Skeletal muscle satellite cell (primary cell): ENCODE measurements at regions not wholly inside any gene's neighbourhood (a gene's known extent, or its start where the extent isn't known, plus 50 kb on each side); places are given as distances from the start of the nearest gene placed in this dataset.

Experiments
- H3K27me3 ChIP-seq: 2 replicates; pipeline ENCODE4 v1.7.0; 2013; ENCODE audit warnings: low read length; ENCODE audit not compliant: control insufficient read depth, insufficient read depth
- H3K36me3 ChIP-seq: 2 replicates; pipeline ENCODE4 v1.7.0; 2013; ENCODE audit warnings: mild to moderate bottlenecking, control low read depth, low read length; ENCODE audit not compliant: insufficient read depth
- H3K4me1 ChIP-seq: 2 replicates; pipeline ENCODE4 v1.7.0; 2013; ENCODE audit warnings: low read length; ENCODE audit not compliant: control insufficient read depth, insufficient read depth
- H3K4me2 ChIP-seq: 2 replicates; pipeline ENCODE4 v1.7.0; 2013; ENCODE audit warnings: mild to moderate bottlenecking, low read length
- H3K4me3 ChIP-seq: 2 replicates; pipeline ENCODE4 v1.7.0; 2013; ENCODE audit warnings: low read length
- H3K9ac ChIP-seq: 2 replicates; pipeline ENCODE4 v1.7.0; 2013; ENCODE audit warnings: mild to moderate bottlenecking, low read depth, low read length, moderate library complexity
- H3K9me3 ChIP-seq: replicated peaks from 2 replicates; pipeline ENCODE4 v1.7.0; 2013; ENCODE audit warnings: mild to moderate bottlenecking, control low read depth, low read length

DNA sequence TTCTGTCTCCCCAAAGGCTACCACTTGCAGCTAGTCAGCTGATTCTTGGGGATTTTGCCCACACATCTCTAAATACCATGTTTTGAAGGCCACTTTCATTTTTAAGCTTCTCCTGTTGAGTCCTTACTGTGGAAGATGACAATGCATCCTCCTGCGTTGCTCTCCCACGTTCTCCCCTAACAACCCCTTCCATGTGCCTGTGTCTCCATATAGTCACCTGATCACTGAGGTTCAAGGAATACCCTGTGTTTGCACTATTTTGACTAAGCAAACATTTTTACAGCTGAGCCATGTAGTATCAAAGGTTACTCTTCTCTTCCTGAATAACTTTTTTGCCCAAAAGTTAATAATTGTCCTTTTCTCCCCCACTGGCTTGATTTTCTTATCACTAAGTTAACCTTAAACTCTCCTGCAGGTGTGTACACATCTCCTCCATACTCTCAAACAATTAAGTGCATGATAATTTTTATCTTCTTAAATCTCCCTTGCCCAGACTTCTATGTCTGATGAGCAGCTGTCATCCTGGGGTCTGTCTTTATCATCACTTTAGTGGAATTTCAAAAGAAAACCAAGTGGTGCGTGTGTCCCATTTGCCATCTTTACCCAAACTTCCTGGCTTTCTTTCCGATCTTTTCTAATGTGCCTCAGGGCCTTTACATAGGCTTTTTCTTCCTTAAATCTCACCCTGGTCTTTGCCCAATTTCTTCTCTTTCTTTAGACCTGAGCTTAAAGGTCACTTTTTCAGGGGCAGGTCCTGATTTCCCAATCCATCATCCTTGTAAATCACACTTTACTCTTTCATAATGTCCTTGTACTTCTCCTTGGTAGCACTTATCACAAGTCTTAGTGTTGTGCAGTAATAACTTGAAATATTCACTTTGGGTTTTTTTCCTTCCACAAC lies 85.2 kb upstream of the SPATS2L start:
- H3K9me3 ChIP-seq = no peaks in the 10 kb centered on the region
- no peaks in the 10 kb centered on the region for H3K36me3 ChIP-seq
- no peak overlapping the region for H3K4me3 ChIP-seq
- no peaks in the 10 kb centered on the region for H3K27me3 ChIP-seq
- H3K4me2 ChIP-seq = no peak overlapping the region
- peaks cover 7% of the 10 kb centered on the region for H3K4me1 ChIP-seq
- no peak overlapping the region for H3K9ac ChIP-seq

- H3K9me3 ChIP-seq = no peaks in the 10 kb centered on the region
- H3K4me1 ChIP-seq = peaks cover 7% of the 10 kb centered on the region
- H3K4me2 ChIP-seq = no peak overlapping the region
- H3K36me3 ChIP-seq = no peaks in the 10 kb centered on the region
- H3K27me3 ChIP-seq = no peaks in the 10 kb centered on the region
- H3K4me3 ChIP-seq = no peak overlapping the region
- no peak overlapping the region for H3K9ac ChIP-seq
Observed at GRCh38 chr2:200222791-200223190, 83.7 kb upstream of the SPATS2L start.

- H3K4me2 ChIP-seq = no peak overlapping the region
- H3K36me3 ChIP-seq = no peaks in the 10 kb centered on the region
- no peak overlapping the region for H3K9ac ChIP-seq
- no peaks in the 10 kb centered on the region for H3K27me3 ChIP-seq
- peaks cover 7% of the 10 kb centered on the region for H3K4me1 ChIP-seq
- H3K9me3 ChIP-seq = no peaks in the 10 kb centered on the region
- no peak overlapping the region for H3K4me3 ChIP-seq
Observed at GRCh38 chr2:200223205-200223784, 83.2 kb upstream of the SPATS2L start.

DNA sequence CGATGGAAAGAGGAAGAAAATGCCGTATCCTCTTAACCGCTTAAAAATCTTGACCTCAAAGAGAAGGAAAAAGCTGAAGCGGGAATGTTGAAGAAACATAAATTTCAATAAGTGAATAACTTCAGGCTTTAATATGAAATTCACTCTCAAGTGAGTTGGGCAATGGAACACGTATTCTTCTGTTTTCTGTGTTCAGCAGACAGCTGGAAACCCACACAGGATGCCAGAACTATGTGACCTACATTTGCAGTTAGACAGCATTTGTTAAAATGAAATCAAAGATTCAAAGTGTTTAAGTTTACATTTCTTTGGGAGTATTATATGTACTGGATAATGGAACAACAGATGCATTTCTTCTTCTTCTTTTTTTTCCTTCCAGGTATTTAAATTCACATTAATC lies 80.5 kb upstream of the SPATS2L start:
- no peaks in the 10 kb centered on the region for H3K27me3 ChIP-seq
- peaks cover 7% of the 10 kb centered on the region for H3K4me1 ChIP-seq
- H3K4me2 ChIP-seq = no peak overlapping the region
- no peaks in the 10 kb centered on the region for H3K36me3 ChIP-seq
- no peaks in the 10 kb centered on the region for H3K9me3 ChIP-seq
- H3K9ac ChIP-seq = no peak overlapping the region
- H3K4me3 ChIP-seq = no peak overlapping the region

DNA sequence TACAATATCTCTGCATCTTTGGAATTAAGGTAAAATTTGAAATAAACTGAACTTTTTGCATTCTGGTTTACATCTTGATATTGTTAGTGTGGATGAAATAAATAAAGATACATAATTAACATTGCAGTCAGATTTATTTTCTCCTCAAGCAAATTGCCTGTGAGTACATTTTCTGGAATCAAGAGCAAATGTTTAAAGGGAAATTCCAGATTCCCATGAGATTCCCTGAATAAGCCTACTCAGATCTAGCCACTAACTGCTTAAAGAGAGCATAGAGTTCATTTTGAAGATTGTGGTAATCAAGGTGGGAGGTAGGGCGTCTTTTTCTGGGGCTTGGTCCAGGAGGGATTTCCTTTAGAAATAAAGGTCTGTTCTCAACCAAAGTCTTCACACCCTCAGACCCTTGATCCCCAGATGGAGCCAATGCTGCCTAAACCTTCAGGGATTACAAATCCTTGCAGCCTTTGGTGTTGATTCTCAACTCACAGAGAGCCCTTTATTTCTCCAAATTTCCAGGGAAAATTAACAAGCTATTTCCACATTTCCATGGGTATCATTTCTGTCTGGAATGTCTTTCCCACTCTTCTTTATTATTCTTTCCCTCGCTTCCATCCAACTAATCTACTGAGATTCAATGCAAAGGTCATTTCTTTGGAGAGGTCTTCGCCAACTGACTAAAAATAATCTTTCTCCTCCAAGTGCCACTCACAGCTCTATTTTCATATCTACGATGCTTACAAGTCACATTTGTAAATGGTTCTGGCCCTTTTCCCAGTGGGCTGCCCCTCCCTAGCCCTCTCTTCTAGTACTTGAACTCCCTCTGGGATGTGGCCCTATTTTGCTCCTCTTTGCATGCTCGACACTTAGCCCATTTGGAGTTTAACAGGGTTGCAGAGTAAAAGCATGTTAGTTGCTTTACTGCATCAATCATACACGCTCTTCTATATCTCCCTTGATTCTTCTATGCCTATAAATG lies 79.8 kb upstream of the SPATS2L start:
- peaks cover 7% of the 10 kb centered on the region for H3K4me1 ChIP-seq
- H3K4me2 ChIP-seq = no peak overlapping the region
- H3K9me3 ChIP-seq = no peaks in the 10 kb centered on the region
- no peak overlapping the region for H3K9ac ChIP-seq
- H3K36me3 ChIP-seq = no peaks in the 10 kb centered on the region
- H3K27me3 ChIP-seq = no peaks in the 10 kb centered on the region
- no peak overlapping the region for H3K4me3 ChIP-seq

- Histone ChIP-seq H3K27me3 (no peaks in the 10 kb centered on the region), H3K36me3 (no peaks in the 10 kb centered on the region), H3K9me3 (no peaks in the 10 kb centered on the region), H3K9ac (no peak overlapping the region), H3K4me3 (no peak overlapping the region), H3K4me2 (no peak overlapping the region), H3K4me1 (no peaks in the 10 kb centered on the region)
Observed at GRCh38 chr2:200230716-200231115, 75.8 kb upstream of the SPATS2L start.

GRCh38 chr2:200235533-200235932 lies 71.0 kb upstream of the SPATS2L start:
- Histone ChIP-seq H3K9me3 (no peaks in the 10 kb centered on the region), H3K36me3 (no peaks in the 10 kb centered on the region), H3K9ac (no peak overlapping the region), H3K4me1 (no peaks in the 10 kb centered on the region), H3K4me3 (no peak overlapping the region), H3K27me3 (no peaks in the 10 kb centered on the region), H3K4me2 (no peak overlapping the region)

- H3K36me3 ChIP-seq = no peaks in the 10 kb centered on the region
- H3K9me3 ChIP-seq = no peaks in the 10 kb centered on the region
- no peaks in the 10 kb centered on the region for H3K27me3 ChIP-seq
- H3K4me2 ChIP-seq = no peak overlapping the region
- H3K4me1 ChIP-seq = no peaks in the 10 kb centered on the region
- H3K9ac ChIP-seq = no peak overlapping the region
- H3K4me3 ChIP-seq = no peak overlapping the region
Observed at GRCh38 chr2:200239216-200239615, 67.3 kb upstream of the SPATS2L start.

DNA sequence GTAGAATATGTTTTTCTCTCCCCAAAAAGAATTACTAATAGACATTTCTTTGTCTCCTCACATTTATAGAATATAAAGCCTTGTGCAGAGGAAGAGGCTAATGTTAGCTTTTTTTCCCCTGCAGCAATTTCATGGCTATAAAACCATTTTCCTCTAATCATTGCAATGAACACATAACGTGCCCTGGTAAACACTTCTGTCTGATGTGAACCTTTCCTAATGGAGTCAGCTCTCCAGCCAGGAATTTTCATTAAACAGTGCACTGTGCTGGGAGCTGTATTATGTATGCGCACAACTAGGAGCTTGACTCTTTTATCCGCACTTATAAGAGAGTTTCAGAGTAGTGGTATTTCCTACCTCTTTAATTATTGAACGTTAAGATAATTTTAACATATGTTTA lies 63.9 kb upstream of the SPATS2L start:
- no peaks in the 10 kb centered on the region for H3K36me3 ChIP-seq
- no peaks in the 10 kb centered on the region for H3K27me3 ChIP-seq
- H3K4me2 ChIP-seq = no peak overlapping the region
- H3K9ac ChIP-seq = no peak overlapping the region
- H3K9me3 ChIP-seq = no peaks in the 10 kb centered on the region
- H3K4me1 ChIP-seq = peaks cover 4% of the 10 kb centered on the region
- H3K4me3 ChIP-seq = no peak overlapping the region

GRCh38 chr2:200243441-200243840 lies 63.1 kb upstream of the SPATS2L start:
- Histone ChIP-seq H3K9me3 (no peaks in the 10 kb centered on the region), H3K9ac (no peak overlapping the region), H3K4me1 (peaks cover 9% of the 10 kb centered on the region), H3K27me3 (no peaks in the 10 kb centered on the region), H3K4me2 (no peak overlapping the region), H3K4me3 (no peak overlapping the region), H3K36me3 (no peaks in the 10 kb centered on the region)

GRCh38 chr2:200244111-200244510 lies 62.4 kb upstream of the SPATS2L start:
- H3K9ac ChIP-seq = no peak overlapping the region
- no peaks in the 10 kb centered on the region for H3K9me3 ChIP-seq
- H3K4me3 ChIP-seq = no peak overlapping the region
- no peak overlapping the region for H3K4me2 ChIP-seq
- H3K27me3 ChIP-seq = no peaks in the 10 kb centered on the region
- H3K36me3 ChIP-seq = no peaks in the 10 kb centered on the region
- H3K4me1 ChIP-seq = peaks cover 9% of the 10 kb centered on the region
